ENCODE measurements at regions not wholly inside any gene's neighbourhood (a gene's known extent, or its start where the extent isn't known, plus 50 kb on each side); places are given as distances from the start of the nearest gene placed in this dataset.
A peak's percentile ranks its signal among the peaks of the same experiment; 100 is the strongest.
"Not testable (repeated sequence)": the region's sequence is repeated elsewhere in the genome, so short reads cannot be mapped to it uniquely, and the experiment has no call there.

GRCh38 chr5:155699385-155699784, 627.6 kb upstream of the SGCD start:
- DNase-seq (ENCODE audit: low read depth), result no peak
- no peak overlapping the region for H3K4me3 ChIP-seq (ENCODE audit: low read depth, low read length)
- TF ChIP-seq CTCF (conservative IDR thresholded peaks at IDR 0.05; ENCODE audit: low read depth, low read length), result peak; percentile 48

GRCh38 chr5:155700333-155700732, 626.6 kb upstream of the SGCD start:
- no peak overlapping the region for H3K4me3 ChIP-seq (ENCODE audit: low read depth, low read length)
- DNase-seq (ENCODE audit: low read depth), result no peak
- TF ChIP-seq CTCF (conservative IDR thresholded peaks at IDR 0.05; ENCODE audit: low read depth, low read length), result peak; percentile 36

- no peak overlapping the region for H3K4me3 ChIP-seq (ENCODE audit: low read depth, low read length)
- no peak for DNase-seq (ENCODE audit: low read depth)
- TF ChIP-seq CTCF (conservative IDR thresholded peaks at IDR 0.05; ENCODE audit: low read depth, low read length), result no peak
These were observed 615.1 kb upstream of the SGCD start for GRCh38 chr5:155711882-155712281.

- H3K4me3 ChIP-seq (ENCODE audit: low read depth, low read length); DNase-seq (ENCODE audit: low read depth): not testable (repeated sequence)
These were observed 612.5 kb upstream of the SGCD start for GRCh38 chr5:155714435-155714834.

DNA sequence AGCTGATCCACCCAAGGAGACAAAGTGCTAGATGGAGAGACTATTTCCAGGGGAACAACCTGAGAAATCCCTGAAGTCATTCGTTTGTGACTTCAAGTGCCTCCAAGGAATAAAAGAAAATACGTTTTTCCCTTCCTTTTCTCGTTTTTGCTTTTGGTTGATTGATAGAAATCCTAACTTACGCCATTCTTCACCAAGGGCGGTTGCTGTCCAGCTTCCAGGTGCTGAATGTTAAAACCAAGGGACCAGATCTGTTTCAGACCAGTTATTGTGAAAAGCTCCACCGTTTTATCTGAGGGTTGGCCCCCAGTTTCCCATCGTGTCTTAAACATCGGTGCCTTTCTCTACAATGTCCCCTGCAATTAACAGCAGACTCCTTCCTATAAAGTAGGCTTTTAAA, 600.7 kb upstream of the SGCD start:
- no peak for DNase-seq (ENCODE audit: low read depth)
- no peak overlapping the region for H3K4me3 ChIP-seq (ENCODE audit: low read depth, low read length)
- TF ChIP-seq CTCF (conservative IDR thresholded peaks at IDR 0.05; ENCODE audit: low read depth, low read length), result no peak

GRCh38 chr5:155727512-155728145, 599.3 kb upstream of the SGCD start:
- TF ChIP-seq CTCF (conservative IDR thresholded peaks at IDR 0.05; ENCODE audit: low read depth, low read length), result no peak
- DNase-seq (ENCODE audit: low read depth), result no peak
- peak overlapping the region; percentile 45 for H3K4me3 ChIP-seq (ENCODE audit: low read depth, low read length)

DNA sequence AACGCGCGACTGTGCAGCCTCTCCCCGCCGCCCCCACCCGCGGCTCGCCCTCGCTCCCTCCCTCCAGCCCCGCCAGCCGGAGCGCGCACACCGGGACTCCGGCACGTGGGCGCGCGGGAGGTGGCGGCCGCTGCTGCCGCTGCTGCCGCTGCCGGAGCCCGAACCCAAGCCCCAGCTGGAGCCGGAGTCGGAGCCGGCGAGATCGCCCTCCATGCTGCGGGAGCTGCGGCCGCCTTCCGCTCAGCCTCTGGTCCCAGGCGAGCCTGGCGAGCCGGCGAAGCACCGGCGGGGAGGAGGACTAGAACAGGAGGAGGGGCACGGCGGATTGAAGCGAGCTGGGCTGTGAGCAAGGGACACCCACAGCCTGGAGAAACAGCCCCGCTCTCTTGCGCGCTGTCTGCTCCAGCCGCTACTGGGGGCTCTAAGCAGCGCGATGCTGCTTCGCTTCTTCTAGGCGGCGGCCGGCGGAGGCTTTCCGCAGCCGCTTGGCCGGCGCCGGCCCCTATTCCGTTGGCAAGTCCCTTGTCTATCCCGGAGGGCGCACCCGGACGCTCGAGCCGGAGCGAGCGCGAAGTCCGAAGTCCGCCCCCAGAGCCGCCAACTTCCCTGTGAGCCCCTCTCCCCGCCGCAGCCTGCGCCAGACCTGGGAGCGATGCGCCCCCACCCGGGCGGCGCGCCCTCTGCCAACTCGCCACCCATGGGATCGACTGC, 598.7 kb upstream of the SGCD start:
- DNase-seq (ENCODE audit: low read depth), result no peak

More for the DNA sequence above, 598.7 kb upstream of the SGCD start:
- peak overlapping the region; percentile 45 for H3K4me3 ChIP-seq (ENCODE audit: low read depth, low read length)
- peak; percentile 9 for TF ChIP-seq CTCF (conservative IDR thresholded peaks at IDR 0.05; ENCODE audit: low read depth, low read length)
